NCI-H128 (cell line): ENCODE measurements at regions not wholly inside any gene's neighbourhood (a gene's known extent, or its start where the extent isn't known, plus 50 kb on each side); places are given as distances from the start of the nearest gene placed in this dataset.

Experiments used
- DNase-seq: peaks from one replicate; lab custom pipeline; 2025; ENCODE audit not compliant: unreplicated experiment; lab: John Stamatoyannopoulos, UW

DNA sequence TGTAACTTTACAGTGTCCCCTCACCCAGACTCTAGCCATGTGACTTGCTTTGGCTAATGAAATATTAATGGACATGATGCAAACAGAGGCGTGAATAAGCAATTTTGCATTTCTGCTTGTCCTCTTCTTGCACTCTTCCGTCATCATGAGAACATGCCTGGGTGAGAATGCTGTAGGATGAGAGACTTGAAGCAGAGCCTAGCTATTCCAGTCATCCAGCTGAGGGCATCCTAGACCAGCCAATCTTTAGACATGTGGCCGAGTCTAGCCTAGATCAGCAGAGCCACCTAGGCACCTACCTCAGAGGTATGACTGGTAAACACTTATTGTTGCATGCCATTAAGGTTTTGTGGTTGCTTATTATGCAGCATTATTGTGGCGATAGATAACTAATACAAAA is 450.5 kb upstream of the AZI2 start:
- no peak for DNase-seq

DNA sequence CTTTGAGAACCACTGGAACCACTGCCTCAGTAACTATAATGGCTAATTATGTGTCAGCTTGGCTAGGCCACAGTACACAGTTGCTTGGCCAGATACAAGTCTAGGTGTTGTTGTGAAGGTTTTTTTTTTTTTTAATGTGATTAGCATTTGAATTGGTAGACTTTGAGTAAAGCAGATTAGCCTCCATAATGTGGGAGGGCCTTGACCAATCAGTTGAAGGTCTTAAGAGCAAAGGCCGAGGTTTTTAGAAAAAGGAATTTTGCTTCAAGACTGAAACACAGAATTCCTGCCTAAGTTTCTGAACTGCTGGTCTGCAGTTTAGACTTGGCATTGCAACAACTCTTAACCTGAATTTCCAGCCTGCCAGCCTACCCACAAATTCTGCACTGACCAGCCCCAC is 451.6 kb upstream of the AZI2 start:
- DNase-seq, result no peak

DNA sequence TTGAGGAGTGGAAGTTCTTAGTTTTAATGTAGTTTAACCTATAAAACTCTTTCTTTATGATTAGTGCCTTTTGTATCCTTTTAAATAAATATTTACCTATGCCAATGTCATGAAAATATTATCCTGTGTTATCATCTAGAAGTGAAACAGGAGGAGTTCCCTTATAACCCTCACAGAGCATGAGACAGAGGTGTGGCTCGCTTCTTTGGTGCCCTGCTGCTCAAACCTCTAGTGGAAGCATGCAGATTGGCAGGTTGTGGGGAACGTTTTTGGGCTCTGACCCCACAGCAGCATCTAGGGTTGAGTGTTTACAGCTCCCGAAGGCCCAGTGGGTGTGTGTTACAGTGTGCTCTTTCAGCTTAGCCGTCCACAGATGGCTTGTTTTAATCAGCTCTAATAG is 459.4 kb upstream of the AZI2 start:
- no peak for DNase-seq

DNA sequence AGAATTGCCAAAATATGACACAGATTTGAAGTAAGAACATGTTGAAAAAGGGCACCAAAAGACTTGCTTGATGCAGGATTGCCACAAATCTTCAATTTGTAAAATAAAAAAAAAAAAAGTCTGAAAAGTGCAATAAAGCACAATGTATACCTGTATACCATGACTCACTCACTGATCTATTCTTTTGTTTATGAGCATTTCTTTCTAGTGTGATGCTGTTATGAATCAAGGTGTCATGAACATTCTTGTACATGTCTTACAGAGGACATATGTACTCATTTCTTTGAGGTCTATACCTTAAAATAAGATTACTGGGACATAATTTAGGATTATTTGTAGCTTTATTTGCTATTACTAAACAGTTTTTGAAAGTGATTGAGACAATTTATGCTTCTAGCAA is 464.9 kb upstream of the RBMS3 start:
- DNase-seq, result no peak

DNA sequence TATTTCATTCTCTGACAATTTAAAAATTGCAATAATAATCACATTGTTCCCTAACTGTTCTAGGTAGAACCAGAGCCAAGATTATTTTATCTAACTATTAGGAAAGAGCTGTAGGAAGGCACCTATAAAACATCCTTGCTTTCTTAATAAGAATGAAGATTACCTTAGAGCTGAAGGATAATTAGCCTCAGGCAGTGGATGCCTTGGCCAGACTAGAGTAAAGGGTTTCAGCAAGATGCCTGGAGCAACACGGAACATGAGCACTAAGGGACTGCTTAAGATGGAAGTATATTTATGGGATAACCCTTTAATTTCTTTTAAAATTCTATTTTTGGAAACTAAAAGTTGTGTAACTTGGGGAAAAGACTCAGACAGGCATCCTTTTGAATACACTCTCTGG is 456.6 kb upstream of the RBMS3 start:
- no peak for DNase-seq

DNA sequence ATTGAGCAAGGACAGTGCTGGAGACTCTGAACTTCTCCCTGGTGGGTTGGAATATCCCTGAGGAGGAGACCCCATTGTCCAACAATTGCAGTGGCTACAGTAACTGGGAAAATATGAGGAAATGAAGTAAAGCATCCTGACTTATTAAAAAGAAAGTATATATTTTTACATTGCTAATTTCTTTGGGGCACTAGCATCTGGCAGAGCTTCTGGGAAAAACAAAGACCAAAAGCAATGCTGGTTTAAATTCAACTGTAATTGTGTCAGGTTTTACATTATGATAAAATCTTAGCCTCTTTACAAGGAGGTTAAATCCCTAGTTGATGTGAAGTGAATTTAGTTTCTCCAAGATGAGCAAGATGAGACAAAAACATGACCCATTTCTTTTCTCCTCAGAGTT is 454.0 kb upstream of the RBMS3 start:
- no peak for DNase-seq

DNA sequence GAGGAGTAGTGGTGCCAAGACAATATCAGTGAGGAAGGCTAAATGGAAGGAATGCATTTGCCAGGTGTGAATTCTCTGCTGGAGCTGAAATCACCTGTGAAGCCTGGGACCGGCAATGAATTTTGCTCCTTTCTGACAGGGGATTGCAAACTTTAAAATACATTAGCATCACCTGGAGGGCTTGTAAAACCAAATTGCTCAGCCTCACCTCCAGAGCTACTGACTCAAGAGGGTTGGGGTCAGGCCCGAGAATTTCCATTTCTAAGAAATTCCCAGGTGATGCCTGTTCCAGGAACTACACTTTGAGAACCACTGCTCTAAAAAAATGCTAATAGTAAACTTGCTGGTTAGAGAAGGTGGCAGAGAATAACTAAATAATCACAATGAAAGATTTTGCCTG is 445.6 kb upstream of the RBMS3 start:
- no peak for DNase-seq

DNA sequence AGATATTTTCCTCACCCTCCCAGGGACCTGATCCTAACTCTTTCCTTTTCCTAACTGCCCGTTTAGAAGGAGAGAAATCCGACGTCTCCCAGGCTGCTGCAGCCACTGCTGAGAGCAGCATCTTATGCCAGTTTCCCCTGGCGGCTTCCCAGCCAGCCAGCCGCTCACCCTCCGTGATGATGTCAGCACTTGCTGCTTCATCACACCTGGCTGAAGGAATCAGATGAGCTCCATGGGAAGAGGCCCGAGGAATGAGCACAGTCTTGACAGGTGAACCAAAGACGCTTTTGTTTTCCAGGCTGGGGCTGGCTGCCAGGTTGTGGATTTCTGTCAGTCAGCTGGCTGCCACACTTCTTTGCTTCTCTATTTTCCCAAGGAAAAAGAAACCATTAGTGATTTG is 445.1 kb upstream of the RBMS3 start:
- no peak for DNase-seq

DNA sequence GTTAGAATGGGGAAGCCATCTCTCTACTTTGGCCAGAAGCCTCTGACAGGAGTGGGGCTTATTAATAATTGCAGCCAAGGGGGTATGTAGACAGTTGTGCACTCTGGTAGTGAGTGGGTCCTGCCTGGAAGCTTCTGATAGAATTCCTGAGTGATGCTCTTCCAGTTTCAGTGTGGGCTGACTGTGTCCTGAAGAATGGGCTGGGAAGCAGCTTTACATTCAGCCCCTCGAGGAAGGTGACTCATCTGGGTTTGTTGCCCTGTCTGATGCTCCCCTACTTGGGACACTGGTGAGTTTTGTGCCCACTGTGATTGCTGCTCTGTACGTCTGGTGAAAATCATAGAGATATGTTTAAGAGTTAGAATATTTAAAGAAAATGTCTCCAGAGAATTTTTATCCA is 444.7 kb upstream of the RBMS3 start:
- no peak for DNase-seq

DNA sequence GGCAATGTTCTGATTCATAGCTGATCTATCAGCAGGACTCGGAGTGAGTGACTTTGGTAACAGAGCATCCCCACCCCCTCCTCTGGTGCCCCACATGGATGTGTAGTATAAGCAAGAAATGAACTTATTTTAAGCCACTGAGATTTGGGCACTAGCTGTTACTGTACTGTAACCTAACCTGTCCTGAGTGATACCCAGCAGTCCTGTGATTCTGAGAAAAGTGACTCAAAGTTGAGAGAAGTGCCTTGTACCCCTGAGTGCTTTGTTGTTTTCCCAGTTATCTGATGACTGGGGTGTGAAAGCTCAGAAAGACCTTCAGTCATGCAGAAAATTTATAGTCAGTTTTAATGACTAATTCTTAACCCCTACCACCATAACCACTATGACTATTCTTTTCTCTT is 439.9 kb upstream of the RBMS3 start:
- DNase-seq, result no peak

DNA sequence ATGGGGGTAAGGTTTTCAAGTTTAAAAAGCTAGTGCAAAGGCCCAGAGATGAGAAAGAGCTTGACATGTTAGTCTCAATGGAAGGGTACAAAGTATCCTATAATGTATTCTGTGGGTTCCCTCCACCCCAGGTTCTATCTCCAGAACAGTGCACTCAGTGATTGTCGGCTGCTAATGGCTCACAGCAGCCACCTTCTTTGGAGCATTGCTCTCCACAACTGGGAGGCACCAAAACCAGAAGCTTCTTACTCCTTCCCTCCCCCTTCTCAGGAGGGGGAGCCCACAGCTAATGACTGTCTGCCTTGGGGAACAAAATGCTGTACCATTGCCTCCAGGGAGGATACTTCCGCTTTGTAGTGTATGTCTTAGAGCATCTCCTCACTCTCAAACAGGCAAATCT is 439.4 kb upstream of the RBMS3 start:
- DNase-seq, result no peak

DNA sequence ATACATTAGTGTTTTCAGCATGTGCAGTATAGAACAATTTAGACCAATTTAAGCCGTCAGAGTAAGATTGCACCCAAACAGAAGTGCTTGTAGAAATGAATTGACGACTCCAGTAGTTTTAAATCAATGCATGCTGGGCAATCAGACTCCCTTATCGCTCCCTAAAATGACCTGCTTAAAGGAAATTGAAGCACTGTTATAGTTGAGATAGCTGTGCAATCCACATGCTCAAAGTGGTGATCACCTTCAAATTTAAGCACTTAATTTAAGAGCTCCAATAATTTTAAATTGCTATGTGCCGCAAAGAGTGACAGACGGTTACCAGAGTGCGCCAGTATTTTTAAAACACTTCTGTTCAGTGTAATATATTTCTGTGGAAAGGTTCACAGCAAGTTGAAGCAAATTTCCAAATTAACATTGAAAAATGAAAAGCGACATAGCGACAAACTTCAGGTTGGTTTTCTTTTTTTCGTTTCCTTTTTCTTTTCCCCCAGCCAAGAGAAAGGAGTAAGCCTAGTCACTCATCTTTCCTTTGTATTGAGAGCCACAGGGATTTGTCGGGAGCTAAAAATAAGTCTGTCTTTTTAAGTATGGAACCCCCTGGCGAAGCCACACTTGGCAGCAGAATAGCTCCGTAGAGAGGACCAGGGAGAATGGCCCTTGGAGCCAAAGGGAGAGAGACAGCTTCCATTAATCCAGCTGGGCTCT is 436.4 kb upstream of the RBMS3 start:
- DNase-seq, result no peak

DNA sequence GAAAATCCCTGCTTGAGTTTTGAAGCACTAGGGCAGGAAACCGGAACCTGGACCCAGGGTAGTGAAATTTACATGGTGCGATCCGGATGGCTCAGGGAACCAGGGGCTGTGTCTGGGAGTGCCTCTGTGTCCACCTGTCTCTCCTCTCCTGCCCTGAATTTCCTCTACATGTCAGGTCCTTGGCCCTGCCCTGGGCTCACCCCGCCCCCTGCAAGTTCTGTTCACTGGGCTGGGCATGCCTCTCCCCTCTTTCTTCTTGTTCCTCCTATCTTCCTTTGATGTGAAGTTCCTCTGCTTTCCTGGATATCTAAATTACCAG is 435.9 kb upstream of the RBMS3 start:
- no peak for DNase-seq

DNA sequence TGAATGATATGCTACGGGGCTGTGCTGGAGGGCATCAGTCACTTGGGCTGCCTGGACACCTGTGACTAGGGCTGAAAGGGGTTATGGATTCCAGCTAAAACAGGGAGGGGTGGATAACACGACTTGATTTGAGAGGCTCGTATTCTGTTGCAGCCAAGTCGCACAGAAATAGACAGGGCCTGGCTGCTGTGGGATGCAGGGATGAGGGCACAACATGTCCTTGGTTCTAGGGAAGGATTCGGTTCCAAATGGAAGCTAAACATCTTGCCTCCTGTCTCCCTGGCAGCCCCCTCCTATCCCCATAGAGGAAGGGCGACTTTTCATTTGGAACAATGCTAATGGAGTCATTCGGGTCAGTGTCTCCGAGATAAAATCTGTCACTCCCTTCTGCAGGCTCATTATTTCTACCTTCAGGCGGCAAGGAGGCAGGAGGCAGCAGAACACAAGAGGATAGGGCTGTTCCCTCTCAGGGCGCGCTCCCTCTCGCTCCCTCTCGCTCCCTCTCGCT is 433.8 kb upstream of the RBMS3 start:
- DNase-seq, result no peak

DNA sequence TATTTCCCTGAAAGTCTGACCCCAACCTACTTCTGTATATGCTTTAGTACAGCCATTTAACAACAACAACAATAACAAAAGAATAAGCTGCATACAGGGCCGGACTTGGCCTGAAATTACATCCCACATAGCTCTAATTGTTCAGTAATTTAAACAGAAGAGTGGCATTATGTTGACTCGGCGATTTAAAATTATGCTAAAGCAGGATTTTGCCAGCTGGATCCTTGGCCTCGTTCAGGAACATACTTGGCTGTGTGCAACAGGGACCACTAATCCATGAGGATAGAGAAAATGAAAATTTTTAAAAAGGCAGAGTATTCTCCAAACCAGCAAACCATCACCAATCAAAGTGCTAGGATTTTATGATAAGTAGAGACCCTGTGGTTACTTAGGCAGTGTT is 433.1 kb upstream of the RBMS3 start:
- DNase-seq, result no peak

DNA sequence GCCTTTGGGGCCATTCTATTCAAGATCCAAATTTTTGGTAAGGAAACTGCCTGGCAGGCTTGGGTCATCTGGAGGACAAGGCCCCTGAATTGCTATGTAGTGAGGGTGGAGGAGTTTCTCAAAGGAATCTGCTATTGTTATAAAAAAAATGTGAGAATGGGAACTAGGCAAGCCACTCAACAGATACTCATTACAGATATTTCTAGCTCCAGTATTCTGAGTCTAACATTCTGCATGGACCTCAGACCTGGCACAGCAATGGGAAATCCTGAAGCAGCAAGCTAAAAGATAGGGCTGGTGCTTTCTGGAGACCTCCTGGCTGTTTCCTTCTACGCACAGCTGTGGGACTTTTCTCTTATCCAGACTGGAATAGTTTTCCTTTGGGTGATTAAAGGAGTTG is 430.7 kb upstream of the RBMS3 start:
- no peak for DNase-seq

DNA sequence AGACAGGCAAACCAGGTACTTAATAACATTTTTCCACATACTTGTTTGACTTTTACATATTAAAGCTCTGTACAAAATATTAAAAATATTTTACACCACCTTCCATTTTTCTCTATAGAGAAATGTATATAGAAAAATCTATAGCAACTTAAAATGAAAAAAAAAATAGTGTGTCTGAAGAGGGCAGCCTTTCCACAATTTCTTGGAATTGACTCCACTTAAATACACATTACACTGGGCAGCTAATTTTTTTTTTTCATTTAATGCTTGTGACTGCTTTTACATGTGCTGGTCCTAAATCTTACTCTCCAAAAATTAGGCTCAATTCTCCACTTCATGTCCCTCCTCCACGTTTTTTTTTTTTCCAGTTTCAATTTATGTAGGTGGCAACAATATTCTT is 427.0 kb upstream of the RBMS3 start:
- no peak for DNase-seq

DNA sequence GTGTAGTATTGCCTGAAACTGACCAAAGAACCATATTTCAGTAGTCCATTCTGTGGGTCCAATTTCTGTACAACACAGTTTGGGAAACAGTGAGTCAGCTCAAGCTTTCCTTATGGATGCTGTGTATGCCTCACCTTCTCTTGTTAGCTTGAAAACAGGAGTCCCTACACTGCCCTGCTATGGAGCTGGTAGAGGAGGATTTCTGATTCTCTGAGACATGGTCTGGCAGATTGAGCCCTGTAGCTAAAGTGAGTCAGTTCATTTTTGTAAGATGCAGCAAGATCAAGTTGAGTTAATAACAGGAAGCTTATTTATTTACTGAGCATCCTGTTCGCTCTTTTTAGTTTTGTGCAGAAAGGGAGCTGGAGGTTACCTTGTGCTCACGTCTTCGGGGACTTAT is 424.1 kb upstream of the RBMS3 start:
- DNase-seq, result no peak

DNA sequence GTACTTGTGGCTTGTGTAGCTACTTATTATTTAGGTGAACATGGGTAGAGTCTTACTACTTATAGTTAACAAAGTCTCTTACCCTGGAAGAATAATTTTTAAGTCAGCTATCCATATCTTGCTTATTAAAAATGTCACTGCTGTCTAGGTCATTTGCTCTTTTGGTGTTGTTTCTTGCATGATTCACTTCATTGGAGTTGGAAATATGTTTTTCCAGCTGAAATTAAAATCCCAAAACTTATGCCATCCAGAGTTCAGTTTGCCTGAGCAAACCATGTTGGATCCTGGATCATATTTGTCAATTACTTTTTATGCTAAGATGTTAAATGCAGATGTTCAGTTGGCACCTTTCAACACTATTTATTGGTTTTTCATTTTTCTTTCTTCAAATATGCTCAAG is 421.0 kb upstream of the RBMS3 start:
- DNase-seq, result no peak

DNA sequence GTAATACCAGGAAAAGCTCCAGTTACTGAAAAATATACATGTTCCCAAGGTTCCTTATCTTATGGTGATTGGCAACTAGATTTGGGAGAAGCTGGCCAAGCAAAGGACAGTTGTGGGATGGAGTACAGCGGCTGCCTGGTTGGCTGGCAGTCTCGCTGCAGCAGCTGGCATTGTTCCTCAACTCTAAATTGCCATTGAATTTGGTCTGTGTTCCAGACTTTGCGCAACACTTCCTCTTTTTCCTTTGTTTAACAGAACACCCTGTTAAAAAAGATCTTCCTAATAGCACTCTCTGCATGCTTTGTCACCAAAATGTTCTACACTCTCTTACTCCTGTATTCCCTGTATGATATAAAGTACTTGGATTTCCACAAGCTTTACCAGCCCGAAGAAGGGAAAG is 420.6 kb upstream of the RBMS3 start:
- DNase-seq, result no peak

DNA sequence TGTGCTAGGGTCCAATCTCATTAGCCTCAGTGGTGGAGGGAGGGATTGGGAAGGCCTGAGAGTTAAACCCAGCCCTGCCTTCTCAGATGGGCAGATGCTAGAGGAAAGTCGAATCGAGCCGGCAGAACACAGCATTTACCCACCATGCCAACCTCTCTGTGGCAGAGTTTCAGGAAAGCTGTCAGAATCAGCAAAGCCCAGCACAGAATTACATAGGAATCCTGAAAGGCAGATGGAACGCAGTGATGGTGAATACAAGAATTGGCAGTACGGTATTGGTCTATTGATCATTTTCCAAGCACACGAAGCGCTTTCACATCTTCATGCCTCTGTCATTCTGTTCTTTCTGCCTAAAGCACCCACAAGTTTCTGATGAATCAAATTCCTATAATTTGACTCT is 417.7 kb upstream of the RBMS3 start:
- DNase-seq, result no peak

DNA sequence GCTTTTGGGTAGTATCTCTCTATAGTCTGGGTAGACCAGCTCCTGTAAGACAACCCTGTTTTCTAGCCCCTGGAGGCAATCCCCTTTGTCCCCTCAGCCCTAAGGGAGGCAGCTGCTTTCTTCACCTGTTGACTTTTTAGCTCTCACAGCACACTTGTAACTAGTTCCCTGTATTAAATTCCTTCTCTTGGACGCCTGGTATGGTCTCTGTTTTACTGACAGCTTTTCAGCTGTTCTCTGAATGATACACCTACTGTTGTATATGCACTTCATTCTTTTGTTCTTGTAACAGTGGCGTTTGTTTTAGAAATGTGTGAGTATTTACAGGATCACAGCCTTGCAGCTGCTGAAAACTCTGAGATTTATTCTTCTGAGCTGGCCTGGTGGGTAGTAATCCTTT is 413.0 kb upstream of the RBMS3 start:
- no peak for DNase-seq

DNA sequence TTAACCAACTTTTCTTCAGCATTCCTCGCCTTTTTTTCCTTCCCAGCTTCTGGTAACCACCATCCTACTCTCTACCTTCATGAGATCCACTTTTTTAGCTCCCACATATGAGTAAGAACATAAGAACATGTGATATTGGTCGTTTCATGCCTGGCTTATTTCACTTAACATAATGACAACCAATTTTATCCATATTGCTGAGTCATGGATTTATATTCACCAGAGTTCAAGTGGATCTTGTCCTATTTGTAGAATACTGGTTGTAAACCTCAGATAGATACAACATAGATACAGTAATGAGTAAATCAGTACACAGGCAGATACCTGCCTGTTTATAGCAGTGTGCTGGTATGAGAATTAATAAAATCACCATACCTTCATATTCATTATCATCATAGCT is 412.0 kb upstream of the RBMS3 start:
- no peak for DNase-seq

DNA sequence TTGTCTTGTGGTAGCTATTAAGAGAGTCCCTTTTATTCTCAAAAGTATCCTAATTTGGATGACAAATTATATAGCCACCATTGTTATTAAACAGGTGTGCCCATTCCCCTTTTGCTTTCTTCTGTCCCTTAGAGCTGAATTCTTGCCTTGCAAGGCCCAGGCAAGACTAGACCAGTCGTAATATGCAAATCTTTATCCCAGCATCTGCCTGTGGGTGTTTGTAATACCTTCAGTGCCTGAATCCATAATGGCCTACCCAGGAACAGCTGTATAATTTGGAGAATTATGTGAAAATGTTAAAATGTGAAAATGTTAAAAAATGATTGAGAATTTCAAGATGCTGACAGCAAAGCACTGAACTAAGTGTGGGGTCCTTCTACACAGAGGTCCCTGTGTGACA is 403.0 kb upstream of the RBMS3 start:
- no peak for DNase-seq
